BLaER1 (cell line): ENCODE measurements at regions not wholly inside any gene's neighbourhood (a gene's known extent, or its start where the extent isn't known, plus 50 kb on each side); places are given as distances from the start of the nearest gene placed in this dataset.

ENCODE experiments used
- H3K27ac ChIP-seq: shearing (Covaris generic); formaldehyde crosslinking; 2 replicates; pipeline ENCODE4 v1.8.1; 2022
- H3K27me3 ChIP-seq: shearing (Covaris generic); formaldehyde crosslinking; 2 replicates; pipeline ENCODE4 v1.8.1; 2022
- H3K36me3 ChIP-seq: shearing (Covaris generic); formaldehyde crosslinking; 2 replicates; pipeline ENCODE4 v1.8.1; 2022
- H3K4me1 ChIP-seq: shearing (Covaris generic); formaldehyde crosslinking; 2 replicates; pipeline ENCODE4 v1.8.1; 2022
- H3K4me2 ChIP-seq: shearing (Covaris generic); formaldehyde crosslinking; 2 replicates; pipeline ENCODE4 v1.8.1; 2022
- H3K4me3 ChIP-seq: shearing (Covaris generic); formaldehyde crosslinking; 2 replicates; pipeline ENCODE4 v1.8.1; 2022
- H3K9ac ChIP-seq: shearing (Covaris generic); formaldehyde crosslinking; 2 replicates; pipeline ENCODE4 v1.8.1; 2022
- H3K9me3 ChIP-seq: shearing (Covaris generic); formaldehyde crosslinking; 2 replicates; pipeline ENCODE4 v1.8.1; 2022
- H4K20me1 ChIP-seq: shearing (Covaris generic); formaldehyde crosslinking; 2 replicates; pipeline ENCODE4 v1.8.1; 2022
- Cebpa-rat ChIP-seq: shearing (Covaris generic); IDR thresholded peaks from 2 replicates; pipeline ENCODE4 v1.8.1; 2022

DNA sequence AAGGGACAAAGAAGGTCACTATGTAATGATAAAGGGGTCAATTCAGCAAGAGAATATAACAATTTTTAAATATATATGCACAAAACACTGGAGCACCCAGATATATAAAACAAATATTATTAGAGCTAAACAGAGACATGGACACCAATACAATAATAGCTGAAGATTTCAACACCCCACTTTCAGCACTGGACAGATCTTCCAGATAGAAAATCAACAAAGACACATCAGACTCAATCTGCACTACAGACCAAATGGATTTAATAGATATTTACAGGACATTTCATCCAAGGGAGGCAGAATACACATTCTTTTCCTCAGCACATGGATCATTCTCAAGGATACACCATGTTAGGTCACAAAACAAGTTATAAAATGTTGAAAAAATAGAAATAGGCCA is 111.4 kb downstream of the SOX3 start:
- Histone ChIP-seq H3K4me1 (no peaks in the 10 kb centered on the region), H3K36me3 (no peaks in the 10 kb centered on the region), H3K9ac (no peak overlapping the region), H3K4me3 (no peak overlapping the region), H4K20me1 (peaks cover 9% of the 10 kb centered on the region; the same call in 1 of the 2 replicates), H3K4me2 (no peak overlapping the region), H3K27ac (no peak overlapping the region), H3K9me3 (no peaks in the 10 kb centered on the region), H3K27me3 (peaks cover 52% of the 10 kb centered on the region)
- no peak for TF ChIP-seq Cebpa-rat

DNA sequence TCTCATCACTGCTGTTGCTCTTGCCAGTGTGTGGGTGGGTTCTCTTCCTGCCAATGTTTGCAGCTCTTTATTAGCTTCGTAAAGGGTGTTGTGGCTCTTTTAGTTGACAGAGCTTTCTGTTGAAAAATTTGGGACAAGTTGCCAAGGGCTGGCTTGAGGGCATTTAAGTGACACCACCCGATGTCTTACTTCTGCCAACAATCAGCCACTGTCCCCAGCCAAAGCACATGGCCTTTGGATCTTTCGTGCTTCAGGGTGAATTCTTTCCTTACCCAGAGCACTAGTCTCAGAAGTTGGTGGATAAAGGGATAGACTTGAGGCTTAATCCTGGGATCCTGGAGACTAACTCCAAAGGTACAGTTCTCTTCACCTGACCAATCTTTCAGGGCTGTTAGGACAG is 113.6 kb downstream of the SOX3 start:
- peaks cover 62% of the 10 kb centered on the region for H3K27me3 ChIP-seq
- no peak overlapping the region for H3K9ac ChIP-seq
- no peak for TF ChIP-seq Cebpa-rat
- no peak overlapping the region for H3K27ac ChIP-seq
- no peaks in the 10 kb centered on the region for H3K9me3 ChIP-seq
- peaks cover 9% of the 10 kb centered on the region; the same call in 1 of the 2 replicates for H4K20me1 ChIP-seq
- no peak overlapping the region for H3K4me3 ChIP-seq
- no peak overlapping the region for H3K4me2 ChIP-seq
- no peaks in the 10 kb centered on the region for H3K36me3 ChIP-seq
- H3K4me1 ChIP-seq = no peaks in the 10 kb centered on the region

DNA sequence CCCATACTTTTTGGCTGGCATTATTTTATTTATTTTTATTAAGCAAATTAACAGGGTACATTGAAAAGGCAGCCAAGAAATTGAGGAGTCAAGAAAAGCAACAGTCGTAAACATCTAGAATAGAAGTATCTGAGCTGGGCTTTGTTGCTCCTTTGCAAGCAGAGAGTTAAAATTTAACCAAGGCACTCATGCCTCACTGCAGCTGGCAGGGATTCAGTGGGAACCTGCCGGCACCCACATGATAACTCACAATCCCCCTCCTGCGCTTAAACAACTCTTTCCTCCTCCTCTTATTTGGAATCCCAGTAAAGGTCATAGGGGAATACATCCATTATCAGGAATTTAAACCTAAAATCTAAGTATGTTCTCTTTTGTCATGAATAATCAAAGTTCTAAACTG is 115.5 kb downstream of the SOX3 start:
- no peak for TF ChIP-seq Cebpa-rat
- H3K4me2 ChIP-seq = no peak overlapping the region
- H3K9ac ChIP-seq = no peak overlapping the region
- no peak overlapping the region for H3K4me3 ChIP-seq
- peaks cover 71% of the 10 kb centered on the region for H3K27me3 ChIP-seq
- no peaks in the 10 kb centered on the region for H3K9me3 ChIP-seq
- no peaks in the 10 kb centered on the region for H3K36me3 ChIP-seq
- H3K27ac ChIP-seq = no peak overlapping the region
- H3K4me1 ChIP-seq = no peaks in the 10 kb centered on the region
- peaks cover 9% of the 10 kb centered on the region; the same call in 1 of the 2 replicates for H4K20me1 ChIP-seq

DNA sequence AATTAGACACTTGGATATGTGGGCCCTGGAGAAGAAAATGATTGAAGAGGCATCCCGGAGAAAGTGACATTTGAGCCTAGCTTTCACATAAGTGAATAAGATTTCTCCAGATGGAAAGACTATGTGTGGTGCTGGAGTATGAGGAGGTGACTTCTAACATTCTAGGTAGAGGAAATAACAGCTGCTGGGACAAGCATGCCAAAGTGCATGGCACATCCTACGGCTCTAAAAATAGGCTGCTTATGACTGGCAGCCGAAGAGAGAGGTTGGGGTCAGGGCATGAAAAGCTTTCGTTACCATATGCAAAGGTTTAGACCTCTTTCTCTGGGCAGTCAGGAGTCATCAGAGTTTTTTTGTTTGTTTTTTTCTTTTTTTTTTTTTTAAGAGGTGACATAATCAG is 142.0 kb downstream of the SOX3 start:
- H3K36me3 ChIP-seq = no peaks in the 10 kb centered on the region
- H3K4me2 ChIP-seq = no peak overlapping the region
- H4K20me1 ChIP-seq = no peaks in the 10 kb centered on the region; the same call in 1 of the 2 replicates
- H3K27me3 ChIP-seq = peaks cover 67% of the 10 kb centered on the region
- H3K9ac ChIP-seq = no peak overlapping the region
- H3K4me3 ChIP-seq = no peak overlapping the region
- H3K9me3 ChIP-seq = no peaks in the 10 kb centered on the region
- no peaks in the 10 kb centered on the region for H3K4me1 ChIP-seq
- no peak for TF ChIP-seq Cebpa-rat
- H3K27ac ChIP-seq = no peak overlapping the region

DNA sequence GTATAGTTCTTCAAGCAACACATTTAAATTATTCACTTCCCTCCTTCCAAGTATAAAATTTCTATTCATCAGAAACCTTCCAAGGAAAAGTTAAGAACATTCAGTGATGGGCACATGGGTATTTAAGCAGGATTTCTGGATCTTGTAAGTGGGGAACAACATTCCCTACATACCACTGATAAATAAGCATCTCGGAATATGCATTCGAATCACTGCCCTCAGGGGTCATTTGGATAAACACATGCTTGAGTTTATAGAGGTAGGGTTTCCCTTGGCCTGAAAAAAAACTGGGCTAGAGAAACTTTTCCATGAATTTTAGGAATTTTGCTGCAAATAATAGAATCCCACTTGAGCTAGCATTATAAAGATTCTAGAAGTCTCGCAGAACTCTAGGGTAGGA is 143.9 kb downstream of the SOX3 start:
- Histone ChIP-seq H3K4me3 (no peak overlapping the region), H3K9me3 (no peaks in the 10 kb centered on the region), H3K36me3 (no peaks in the 10 kb centered on the region), H3K27me3 (peaks cover 75% of the 10 kb centered on the region), H3K9ac (no peak overlapping the region), H3K4me2 (no peak overlapping the region), H3K4me1 (no peaks in the 10 kb centered on the region), H3K27ac (no peak overlapping the region), H4K20me1 (no peaks in the 10 kb centered on the region; the same call in 1 of the 2 replicates)
- TF ChIP-seq Cebpa-rat = no peak

DNA sequence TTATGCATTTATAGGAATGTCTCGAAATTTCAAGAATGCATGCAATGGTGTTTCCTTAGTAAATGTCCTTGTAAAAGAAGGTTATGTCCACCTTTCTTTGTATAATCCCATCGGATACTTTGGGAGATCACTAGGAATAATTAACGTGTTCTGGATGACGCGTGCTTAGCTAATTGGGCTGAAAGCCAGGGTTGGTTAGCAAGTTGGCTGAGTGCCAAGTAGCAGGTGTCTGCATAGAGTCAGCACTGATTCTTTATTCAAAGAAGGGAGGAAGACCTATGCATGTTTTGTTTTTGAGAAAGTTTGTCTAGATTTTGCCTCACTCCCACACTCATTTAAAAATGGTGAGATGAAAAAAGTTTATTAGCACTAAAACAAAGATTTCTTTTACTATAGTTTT is 144.6 kb downstream of the SOX3 start:
- Histone ChIP-seq H3K27ac (no peak overlapping the region), H3K4me1 (no peaks in the 10 kb centered on the region), H4K20me1 (no peaks in the 10 kb centered on the region; the same call in 1 of the 2 replicates), H3K36me3 (no peaks in the 10 kb centered on the region), H3K4me2 (no peak overlapping the region), H3K4me3 (no peak overlapping the region), H3K9me3 (no peaks in the 10 kb centered on the region), H3K27me3 (peaks cover 81% of the 10 kb centered on the region), H3K9ac (no peak overlapping the region)
- TF ChIP-seq Cebpa-rat = no peak

DNA sequence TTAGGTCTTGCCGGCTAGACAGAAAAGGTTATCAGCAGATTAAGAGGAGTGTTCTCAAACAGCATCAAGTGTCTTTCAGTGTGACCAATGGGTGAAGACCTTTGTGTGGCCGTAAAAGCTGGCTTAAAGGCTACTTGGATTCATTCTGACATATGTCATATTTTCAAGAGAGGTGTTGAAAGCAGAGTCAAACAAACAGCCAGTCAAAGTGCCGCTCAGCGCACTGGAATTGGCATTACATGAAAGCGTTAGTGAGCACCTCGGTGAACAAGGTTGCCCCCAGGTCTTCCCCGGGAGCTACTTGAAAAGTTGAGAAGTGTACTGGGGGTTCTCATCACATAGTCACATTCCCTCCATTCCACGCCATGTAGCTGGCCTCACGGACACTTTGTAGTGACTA is 148.9 kb downstream of the SOX3 start:
- Histone ChIP-seq H3K36me3 (no peaks in the 10 kb centered on the region), H3K27ac (no peak overlapping the region), H3K4me2 (no peak overlapping the region), H4K20me1 (no peaks in the 10 kb centered on the region), H3K9ac (no peak overlapping the region), H3K4me3 (no peak overlapping the region), H3K4me1 (no peaks in the 10 kb centered on the region), H3K27me3 (peaks cover 85% of the 10 kb centered on the region), H3K9me3 (no peaks in the 10 kb centered on the region)
- TF ChIP-seq Cebpa-rat = no peak

DNA sequence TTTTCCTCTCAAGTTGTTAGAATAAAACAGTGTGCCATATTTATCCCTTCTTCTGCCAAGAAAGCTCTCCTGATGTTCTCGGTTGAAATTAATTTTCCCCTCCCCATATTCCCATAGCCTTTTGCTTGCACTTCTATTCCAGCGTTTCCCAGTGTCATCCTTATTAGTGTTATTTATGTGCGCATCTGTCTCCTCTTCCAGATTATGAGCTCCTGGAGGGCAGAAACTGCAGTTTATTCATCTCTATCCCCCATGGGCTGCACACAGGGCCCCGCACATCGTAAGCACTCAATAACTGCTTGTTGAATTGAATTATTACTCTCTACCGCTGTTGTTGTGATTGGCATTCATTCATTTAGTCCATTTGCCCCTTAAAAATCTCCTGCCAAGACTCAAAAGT is 149.4 kb downstream of the SOX3 start:
- H3K9me3 ChIP-seq = no peaks in the 10 kb centered on the region
- H3K4me1 ChIP-seq = no peaks in the 10 kb centered on the region
- H3K9ac ChIP-seq = no peak overlapping the region
- no peak overlapping the region for H3K27ac ChIP-seq
- no peaks in the 10 kb centered on the region for H4K20me1 ChIP-seq
- H3K36me3 ChIP-seq = no peaks in the 10 kb centered on the region
- TF ChIP-seq Cebpa-rat = no peak
- H3K4me2 ChIP-seq = no peak overlapping the region
- no peak overlapping the region for H3K4me3 ChIP-seq
- peaks cover 86% of the 10 kb centered on the region for H3K27me3 ChIP-seq

DNA sequence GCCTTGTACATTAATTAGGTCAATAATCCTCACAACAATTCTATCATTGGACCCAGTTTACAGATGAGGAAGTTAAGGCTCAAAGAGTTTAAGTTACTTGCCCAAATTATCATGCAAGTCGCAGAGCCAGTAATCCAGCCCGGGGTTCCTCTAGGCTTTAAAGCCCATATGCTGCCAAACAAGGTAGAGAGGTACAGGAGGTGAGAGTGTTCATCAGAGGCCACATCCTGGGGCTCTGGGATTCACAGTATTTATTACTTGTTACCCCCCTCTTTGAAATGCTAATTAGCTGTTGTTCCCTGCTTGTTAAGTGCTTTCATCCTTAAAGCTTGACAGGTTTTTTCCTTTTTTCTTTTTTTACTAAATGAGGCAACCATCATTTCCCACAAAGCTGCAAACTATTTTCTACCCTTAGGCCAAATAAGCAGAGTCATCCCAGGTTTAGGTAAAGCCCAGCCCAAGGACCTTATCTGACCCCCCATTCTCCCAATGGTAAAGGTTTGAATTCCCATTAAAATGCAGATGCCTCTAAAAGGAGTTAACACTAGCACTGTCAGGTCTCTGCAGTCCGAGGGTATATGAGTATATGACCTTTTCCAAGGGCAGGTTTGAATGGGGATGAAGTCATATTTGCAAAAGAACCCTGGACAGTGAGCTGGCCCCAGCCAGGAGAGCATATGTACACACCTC is 150.3 kb downstream of the SOX3 start:
- Histone ChIP-seq H3K4me1 (no peaks in the 10 kb centered on the region), H3K9ac (no peak overlapping the region), H3K4me2 (no peak overlapping the region), H3K9me3 (no peaks in the 10 kb centered on the region), H3K4me3 (no peak overlapping the region), H4K20me1 (no peaks in the 10 kb centered on the region), H3K36me3 (no peaks in the 10 kb centered on the region), H3K27me3 (peaks cover 90% of the 10 kb centered on the region), H3K27ac (no peak overlapping the region)
- TF ChIP-seq Cebpa-rat = no peak

DNA sequence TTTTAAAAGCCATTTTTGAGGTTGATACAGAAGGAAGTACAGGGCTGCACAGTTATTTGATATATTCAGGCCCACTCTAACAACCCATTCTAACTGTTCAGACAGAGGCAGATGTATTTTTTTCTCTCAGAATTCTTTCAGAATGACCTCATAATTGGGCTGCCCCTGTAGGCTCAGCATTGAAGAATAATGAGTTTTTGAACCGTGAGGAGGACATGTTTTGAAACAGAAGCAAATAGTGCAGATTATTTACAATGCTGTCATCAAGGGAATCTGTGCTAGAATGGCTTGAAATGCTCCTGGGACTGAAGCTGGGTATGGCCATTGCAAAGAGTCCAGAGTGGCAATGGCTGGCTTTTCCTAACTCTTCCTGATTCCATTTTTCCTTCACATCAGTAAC is 158.1 kb downstream of the SOX3 start:
- Histone ChIP-seq H3K4me3 (no peak overlapping the region), H3K36me3 (no peaks in the 10 kb centered on the region), H3K9ac (no peak overlapping the region), H4K20me1 (no peaks in the 10 kb centered on the region), H3K4me2 (no peak overlapping the region), H3K4me1 (no peaks in the 10 kb centered on the region), H3K27ac (no peak overlapping the region), H3K27me3 (peaks cover 70% of the 10 kb centered on the region), H3K9me3 (no peaks in the 10 kb centered on the region)
- TF ChIP-seq Cebpa-rat = no peak
